HG03066 (cell line): ENCODE measurements at regions not wholly inside any gene's neighbourhood (a gene's known extent, or its start where the extent isn't known, plus 50 kb on each side); places are given as distances from the start of the nearest gene placed in this dataset.

Experiments used
- ATAC-seq: cut with Tn5 transposase; IDR thresholded peaks from one replicate; pipeline ENCODE4 v1.9.1; 2021; ENCODE audit warnings: low read depth; ENCODE audit not compliant: unreplicated experiment

DNA sequence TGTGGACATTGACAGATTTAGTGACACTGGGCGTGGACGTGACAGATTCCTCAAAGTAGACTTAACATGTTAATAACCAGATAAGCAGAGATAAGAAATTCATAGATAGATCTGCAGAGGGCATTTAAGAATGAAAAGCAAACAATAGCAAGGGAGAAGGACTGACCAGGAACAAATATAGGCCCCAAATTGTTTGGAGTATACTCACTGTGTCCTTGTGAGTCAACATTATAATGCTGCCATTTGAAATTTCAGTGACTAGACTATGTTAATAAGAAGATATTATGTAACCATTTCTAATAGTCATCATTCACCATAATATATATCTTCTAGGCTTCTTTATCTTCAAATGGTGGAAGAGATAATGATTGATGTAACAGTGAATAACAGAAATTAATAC, 78.1 kb upstream of the SLC38A11 start:
- ATAC-seq, result no peak

DNA sequence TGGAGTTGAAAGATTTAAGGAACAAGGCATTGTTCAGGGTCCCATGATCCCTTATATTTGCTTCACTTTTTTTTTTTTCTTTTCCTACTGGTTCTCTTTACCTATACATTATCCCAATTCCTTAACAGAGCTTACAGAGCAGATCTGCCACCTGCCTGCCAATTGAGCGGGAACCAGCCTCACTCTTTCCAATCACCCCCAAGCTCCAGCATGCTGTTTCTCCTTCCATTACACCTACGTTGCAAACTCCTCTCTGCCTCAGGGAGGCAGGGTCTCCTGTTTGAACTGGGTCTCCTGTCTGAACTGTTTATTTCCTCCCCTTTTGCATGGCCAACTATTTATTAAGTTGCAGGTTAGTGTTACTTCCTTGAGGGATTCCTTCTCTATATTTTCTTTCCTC, 77.2 kb upstream of the SLC38A11 start:
- ATAC-seq, result no peak

DNA sequence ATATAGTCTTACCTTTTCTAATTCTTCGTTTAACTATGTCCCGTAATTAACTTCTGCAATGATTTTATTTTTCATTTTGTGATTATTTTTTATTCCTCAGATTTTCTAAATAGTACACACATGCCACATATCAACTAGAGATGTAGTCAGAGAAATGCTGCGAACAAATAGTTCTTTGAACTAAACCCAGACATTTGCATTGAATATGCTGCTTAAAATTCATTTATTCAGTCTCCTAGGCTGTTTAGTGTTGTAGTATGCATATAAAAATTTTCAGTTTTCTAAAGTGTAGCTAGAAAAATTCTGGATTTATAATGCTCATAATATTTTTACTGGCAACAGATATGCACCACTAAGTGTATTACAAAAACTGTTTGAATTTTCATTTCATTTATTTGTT, 68.9 kb upstream of the SLC38A11 start:
- no peak for ATAC-seq

DNA sequence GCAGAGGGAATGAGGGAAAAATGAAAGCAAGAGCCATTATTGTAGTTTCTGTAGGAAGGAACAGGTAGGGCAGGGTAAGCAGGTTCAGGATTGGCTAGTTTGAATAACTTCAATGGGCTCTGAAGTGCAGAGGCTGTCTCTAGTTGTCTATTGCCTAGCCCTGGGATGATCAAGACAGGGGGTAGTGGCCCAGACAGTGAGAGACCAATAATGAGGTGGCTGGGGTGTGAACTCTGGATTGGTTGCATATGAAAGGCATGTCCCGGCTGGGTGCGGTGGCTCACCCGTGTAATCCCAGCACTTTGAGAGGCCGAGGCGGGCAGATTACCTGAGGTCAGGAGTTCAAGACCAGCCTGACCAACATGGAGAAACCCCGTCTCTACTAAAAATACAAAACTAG, 67.5 kb upstream of the SLC38A11 start:
- ATAC-seq, result no peak

DNA sequence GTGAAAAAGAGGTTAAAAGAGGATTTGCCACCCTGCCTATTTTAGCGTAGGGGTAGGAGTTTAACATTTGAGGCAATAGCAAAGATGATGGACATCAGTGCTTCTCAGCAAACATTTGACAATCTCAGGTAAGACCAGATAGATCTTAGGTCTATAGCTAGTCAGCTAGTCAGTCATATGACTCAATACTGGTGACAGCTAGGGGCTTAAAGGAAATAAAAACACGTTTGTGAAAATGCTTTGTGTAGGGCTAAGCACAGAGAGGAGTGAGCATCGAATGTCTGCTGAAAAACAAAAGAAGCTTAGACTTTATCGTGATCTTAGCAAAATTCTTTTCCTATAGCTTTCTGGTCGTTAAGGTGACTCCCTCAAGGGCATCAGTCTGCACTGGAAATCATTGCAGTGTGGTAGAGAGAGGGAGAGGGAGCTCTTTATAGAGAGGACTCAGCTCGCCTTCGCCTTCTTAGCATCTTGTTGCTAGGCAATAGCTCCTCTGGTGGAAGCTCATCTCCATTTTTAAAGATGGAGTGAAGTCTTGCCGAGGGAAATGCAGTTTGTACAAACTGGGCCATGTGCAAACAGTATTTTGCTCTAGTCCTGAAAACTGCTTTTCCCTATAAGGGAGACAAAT, 62.8 kb upstream of the SLC38A11 start:
- no peak for ATAC-seq

DNA sequence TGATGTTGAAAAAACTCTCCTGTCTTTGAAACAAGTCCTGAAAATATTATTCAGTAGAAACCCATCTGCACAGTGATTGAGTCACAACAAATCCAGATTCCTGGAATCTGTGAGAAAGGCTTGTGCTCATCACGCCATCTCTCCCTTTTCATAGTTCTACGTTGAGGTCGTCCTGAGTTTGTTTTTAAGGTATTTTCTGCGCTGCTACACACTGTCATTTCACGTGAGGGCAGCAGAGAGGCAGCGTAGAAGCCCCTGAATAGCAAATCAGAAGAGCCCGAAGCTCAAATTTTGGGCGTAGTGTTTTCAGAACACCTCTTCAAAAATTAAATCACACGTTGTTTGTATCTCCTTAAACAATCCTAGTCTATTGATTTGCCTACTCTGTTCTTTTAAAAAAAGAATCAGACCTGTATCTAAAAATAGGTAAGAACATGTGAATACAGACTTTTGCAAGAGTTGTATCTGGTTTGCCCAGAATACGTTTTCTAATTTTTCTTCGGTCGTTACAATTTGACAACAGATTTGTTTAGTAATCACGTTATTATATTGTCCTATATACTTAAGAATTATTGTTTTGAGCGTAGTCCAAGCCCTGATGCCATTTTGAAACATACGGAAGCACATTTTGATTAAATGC, 61.6 kb upstream of the SLC38A11 start:
- peak; percentile 55 for ATAC-seq

DNA sequence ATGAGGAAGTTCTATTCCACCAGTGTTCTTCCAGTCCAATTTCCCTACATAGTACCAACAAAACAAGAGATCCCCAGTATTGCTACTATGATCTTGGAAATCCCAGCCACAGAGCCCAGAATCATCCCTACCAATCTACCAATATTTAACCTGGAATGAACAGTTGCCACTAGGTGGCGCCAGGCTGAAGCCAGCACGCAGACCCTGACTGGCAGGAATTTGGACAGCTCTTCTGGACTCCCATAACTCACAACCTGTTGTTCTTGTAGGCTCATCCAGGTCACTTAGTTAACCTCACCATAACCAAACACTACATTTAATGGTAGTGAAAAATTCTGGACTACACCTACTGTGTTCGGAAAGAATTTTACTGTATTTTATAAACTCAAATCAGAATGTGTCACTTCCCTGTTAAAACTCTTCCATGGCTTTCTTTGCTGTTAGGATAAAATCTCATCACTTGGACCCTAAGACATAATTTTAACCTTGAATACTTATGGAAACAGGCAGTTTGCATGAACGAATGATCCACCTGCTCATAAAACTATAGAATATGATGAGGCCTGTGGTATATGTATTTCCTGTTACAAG, 59.8 kb upstream of the SLC38A11 start:
- ATAC-seq, result peak; percentile 82

DNA sequence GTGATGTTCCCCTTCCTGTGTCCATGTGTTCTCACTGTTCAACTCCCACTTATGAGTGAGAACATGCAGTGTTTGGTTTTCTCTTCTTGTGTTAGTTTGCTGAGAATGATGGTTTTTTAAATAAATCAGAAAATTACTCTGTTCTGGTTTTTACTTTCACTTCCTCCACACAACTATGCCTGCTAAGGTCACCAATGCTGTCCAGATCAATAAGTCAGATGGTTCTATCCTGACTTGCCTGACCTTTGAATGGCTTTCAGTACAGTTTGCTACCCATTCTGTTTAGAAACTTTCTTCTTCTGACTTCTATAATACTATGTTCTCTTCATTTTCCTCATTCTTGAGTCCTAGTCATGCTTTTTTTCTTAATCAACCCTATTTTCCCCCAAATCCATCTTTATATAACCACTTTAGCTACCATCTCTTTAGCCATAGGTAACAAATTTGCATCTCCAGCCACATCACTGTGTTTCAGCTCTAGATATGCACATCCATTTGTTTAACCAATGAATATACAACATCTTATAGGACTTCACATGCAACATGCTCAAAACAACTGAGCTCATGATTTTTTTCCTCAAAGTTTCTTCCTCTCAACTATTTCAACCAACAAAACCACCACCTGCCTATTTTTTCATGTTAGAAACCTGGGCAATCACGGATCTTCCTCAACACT, 58.8 kb upstream of the SLC38A11 start:
- ATAC-seq, result no peak

DNA sequence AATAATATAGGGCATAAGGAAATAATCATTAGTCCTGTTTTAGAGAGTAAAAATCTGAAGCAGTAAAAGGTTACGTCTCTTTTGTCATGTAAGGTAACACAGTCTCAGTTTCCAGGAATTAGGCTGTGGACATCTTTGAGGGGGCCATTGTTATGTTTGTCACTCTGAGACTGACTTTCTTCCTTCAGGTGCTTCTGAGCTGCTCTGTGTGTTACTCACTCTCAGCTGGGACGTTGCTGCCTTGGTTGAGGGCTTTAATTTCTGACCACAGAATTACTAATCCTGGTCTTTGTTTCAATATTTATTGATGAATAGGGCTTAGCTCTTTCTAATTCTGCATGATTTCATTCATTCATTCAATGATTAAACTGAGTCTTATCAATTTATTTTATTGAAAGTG, 55.9 kb upstream of the SLC38A11 start:
- ATAC-seq, result no peak

DNA sequence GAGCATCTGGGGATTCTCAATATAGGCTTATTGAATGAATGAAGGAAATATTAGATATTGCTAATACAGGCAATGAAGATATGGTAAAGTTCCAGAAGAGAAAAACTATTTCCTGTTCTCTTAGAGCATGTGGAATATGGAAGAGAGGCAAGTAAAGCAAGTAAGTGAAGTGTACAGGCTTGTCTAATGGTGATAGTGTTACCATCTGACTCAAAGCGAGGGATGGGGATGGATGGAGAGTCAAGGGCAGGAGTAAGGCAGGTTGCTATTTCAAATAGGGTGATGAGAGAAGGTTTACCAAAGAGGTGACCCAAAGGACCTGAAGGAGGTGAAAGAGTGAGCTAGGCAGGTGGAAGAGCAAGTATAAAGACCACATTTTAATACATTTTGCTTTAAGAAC, 55.2 kb upstream of the SLC38A11 start:
- ATAC-seq, result no peak

DNA sequence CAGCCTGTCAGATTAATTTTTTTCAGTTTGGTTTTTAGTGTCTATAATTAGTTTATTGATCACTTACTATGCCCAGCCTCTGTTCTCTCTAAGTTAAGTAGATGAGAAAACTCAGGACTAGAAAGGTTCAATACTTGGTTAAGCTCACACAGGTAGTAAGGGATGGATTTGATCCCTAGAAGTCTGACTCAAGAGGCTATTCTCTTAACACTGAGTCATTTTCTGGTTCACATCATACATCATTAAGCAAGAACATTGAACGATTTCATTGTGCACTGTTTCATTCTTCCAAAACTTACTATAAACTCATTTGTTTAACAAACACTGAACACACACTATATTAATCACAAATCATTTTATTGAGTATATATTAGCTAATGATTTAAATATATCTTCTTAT, 54.1 kb upstream of the SLC38A11 start:
- no peak for ATAC-seq

DNA sequence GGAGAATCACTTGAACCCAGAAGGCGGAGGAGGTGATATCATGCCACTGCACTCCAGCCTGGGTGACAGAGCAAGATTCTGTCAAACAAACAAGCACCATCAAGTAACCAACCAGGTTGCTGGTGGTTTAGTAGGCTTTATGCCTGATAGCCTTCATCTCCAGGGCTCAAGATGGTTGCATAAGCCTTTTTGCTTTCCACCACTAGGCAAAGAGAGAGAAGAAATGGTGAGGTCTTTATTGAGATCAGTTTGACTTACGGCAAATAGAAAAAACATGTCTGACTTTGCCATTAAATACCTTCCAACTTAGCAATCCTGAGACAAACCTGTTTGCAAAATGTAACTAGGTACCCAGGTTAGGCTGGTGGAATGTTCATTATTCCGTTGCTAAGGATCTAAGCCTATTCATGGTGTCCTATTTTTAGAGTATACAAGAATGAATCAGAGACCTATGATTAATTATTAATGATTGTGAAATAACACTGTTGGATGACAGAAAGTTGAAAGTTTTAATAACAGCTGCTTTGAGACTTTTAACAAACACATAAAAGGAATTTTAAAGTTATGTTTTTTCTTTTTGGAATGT, 53.5 kb upstream of the SLC38A11 start:
- ATAC-seq, result no peak

DNA sequence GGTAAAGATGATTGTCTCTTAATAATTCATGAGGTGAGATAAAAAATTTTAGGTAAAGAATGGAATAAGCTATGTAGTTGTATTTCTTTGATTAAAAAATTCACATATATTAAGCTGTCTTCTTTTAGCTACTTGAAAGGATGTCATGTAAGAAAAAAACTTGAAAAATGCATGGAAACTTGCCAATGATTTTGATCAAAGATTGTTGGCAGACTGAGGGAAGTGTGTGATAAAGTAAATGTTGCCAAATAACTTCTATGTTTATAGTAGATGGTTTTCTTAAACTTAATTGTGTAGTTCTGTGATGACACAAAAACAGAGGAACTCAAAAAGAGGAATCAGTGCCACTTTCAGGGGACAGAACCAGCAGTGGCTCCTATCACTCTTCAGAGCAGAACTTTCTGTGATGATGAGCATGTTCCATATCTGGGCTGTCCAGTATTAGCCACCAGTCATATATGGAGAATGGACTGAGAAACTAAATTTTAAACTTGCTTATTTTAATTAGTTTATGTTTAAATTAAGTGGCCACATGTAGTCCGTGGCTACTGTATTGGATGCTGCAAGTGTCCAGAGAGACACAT, 51.9 kb upstream of the SLC38A11 start:
- ATAC-seq, result no peak
